ENCODE measurements at regions not wholly inside any gene's neighbourhood (a gene's known extent, or its start where the extent isn't known, plus 50 kb on each side); places are given as distances from the start of the nearest gene placed in this dataset.

DNA sequence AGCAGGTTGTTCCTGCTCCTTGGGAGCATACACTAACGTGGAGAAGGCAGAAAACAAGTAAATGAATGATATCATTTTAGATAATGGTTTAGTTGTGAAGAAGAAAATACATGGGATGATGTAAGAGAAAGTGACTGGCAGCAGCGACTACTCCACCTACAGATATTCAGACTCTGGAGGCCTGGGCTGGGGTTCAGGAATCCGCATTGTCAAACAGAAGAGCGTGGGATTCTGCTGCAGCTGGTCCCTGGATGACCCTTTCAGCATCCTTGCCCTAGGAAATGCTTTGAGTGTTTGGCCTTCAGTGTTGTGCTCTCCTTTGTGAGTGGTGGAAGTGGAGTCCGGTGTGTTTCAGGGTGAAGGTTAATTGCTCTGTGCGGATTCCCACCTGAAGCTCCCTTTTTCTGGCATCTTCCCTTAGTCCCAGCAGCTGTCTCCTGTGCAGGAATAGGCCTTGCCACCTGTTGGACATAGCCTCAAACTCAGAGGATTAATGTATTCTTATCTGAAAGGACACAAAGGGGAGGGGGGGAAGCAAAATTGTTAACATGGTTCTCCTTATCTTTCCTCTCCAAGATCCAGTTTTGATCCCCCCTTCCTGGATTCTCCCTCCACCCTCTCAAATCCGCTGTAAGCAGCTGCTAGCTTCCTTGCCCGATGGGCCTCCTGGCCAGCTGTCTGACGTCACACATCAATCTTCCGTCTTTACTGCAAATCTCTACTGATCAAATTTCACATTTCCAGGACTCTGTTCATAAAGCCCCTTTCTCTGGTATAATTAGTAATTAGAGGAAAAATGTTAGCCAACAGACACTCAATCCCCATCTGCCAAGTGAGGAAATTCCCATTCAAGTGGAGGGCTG, 68.3 kb upstream of the SPAG17 start:
- POLR2A ChIA-PET, result interaction anchor here (0.5 kb wide), 1 partner anchor 78 kb away, joined by 3 read pairs; no protein-coding TSS in a partner anchor
- no peaks in the 10 kb centered on the region for H3K4me1 ChIP-seq (ENCODE audit: control extremely low read depth in 1 of 4, control insufficient read depth in 4 of 4, insufficient read depth in 4 of 4, low read length in 3 of 4)
- DNase-seq, result no peak

DNA sequence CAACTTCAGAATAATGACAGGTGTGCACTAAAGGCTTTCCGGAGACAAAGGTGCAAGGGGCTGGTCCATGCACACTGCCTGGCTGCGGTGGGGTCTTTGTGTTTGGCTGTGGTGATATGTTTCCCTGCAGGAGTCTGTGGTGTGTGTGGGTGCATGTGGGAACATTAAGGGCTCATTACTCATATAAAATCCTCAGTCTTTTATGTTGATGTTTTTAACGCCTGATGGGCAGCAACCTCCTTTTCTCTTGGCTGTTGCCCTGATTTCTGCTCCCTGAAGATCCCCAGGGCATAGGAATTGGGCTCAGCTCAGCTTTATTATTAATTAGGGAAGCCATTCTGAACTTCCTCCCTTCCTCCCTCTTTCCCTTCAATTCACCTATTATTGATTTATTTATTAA, 67.6 kb upstream of the SPAG17 start:
- H3K27me3 ChIP-seq (replicated peaks in 2 of 5; ENCODE audit: control insufficient read depth in 4 of 5, insufficient read depth in 5 of 5, low read length in 4 of 5), result no peaks in the 10 kb centered on the region
- H3K36me3 ChIP-seq (ENCODE audit: control insufficient read depth in 4 of 4, insufficient read depth in 4 of 4, low read length in 3 of 4), result no peaks in the 10 kb centered on the region
- no peak overlapping the region for H3K27ac ChIP-seq (ENCODE audit: insufficient read depth in 1 of 2, low read depth in 1 of 2, low read length in 2 of 2, poor library complexity in 1 of 2, severe bottlenecking in 2 of 2)
- DNase-seq, result no peak
- ChIA-PET CTCF (interaction anchor here (1.1 kb wide), 1 partner anchor 98 kb away, joined by 3 read pairs; no protein-coding TSS in a partner anchor), POLR2A (no interaction called here)
- no peaks in the 10 kb centered on the region for H3K9me3 ChIP-seq (ENCODE audit: control extremely low read depth in 1 of 5, control insufficient read depth in 4 of 5, insufficient read depth in 2 of 5, low read depth in 1 of 5, low read length in 4 of 5)
- no peaks in the 10 kb centered on the region for H3K4me1 ChIP-seq (ENCODE audit: control extremely low read depth in 1 of 4, control insufficient read depth in 4 of 4, insufficient read depth in 4 of 4, low read length in 3 of 4)
- H3K4me3 ChIP-seq (ENCODE audit: control insufficient read depth in 1 of 7, extremely low read depth in 1 of 7, insufficient read depth in 4 of 7, low read depth in 2 of 7, low read length in 6 of 7), result no peak overlapping the region
- WGBS (ENCODE audit: insufficient coverage), result 100% methylated on average over 2 of the region's 3 CpGs

More for the DNA sequence above, 68.3 kb upstream of the SPAG17 start:
- WGBS (ENCODE audit: insufficient coverage), result 75% methylated on average over 2 of the region's 10 CpGs
- no peaks in the 10 kb centered on the region for H3K36me3 ChIP-seq (ENCODE audit: control insufficient read depth in 4 of 4, insufficient read depth in 4 of 4, low read length in 3 of 4)
- H3K9me3 ChIP-seq (ENCODE audit: control extremely low read depth in 1 of 5, control insufficient read depth in 4 of 5, insufficient read depth in 2 of 5, low read depth in 1 of 5, low read length in 4 of 5), result no peaks in the 10 kb centered on the region
- H3K27me3 ChIP-seq (replicated peaks in 2 of 5; ENCODE audit: control insufficient read depth in 4 of 5, insufficient read depth in 5 of 5, low read length in 4 of 5), result no peaks in the 10 kb centered on the region
- CTCF ChIA-PET, result interaction anchor here (0.9 to 1.8 kb wide), 3 partner anchors 19 to 101 kb away, joined by 3 to 6 read pairs (median 3); no protein-coding TSS in a partner anchor
- H3K4me3 ChIP-seq (ENCODE audit: control insufficient read depth in 1 of 7, extremely low read depth in 1 of 7, insufficient read depth in 4 of 7, low read depth in 2 of 7, low read length in 6 of 7), result no peak overlapping the region
- no peak overlapping the region for H3K27ac ChIP-seq (ENCODE audit: insufficient read depth in 1 of 2, low read depth in 1 of 2, low read length in 2 of 2, poor library complexity in 1 of 2, severe bottlenecking in 2 of 2)

DNA sequence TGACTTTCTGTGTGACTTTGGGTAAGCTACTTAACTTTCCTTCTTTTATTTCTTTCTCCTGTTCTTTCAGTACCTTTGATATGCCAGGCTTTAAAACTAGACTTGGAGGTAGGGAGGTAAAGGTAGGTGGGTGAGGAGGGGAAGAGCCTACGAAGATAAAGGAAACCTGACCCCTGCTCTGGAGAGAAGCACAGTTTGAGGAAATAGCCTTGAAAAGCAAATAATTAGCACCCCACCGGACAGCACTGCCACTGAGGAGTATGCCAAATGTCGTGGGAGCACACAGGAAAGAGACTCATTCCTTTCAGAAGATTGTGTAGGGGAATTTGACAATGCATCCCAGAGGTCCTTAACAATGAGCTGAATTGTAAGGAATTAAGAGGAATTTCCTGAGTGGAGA, 65.2 kb upstream of the SPAG17 start:
- Histone ChIP-seq H3K27me3 (replicated peaks in 2 of 5; ENCODE audit: control insufficient read depth in 4 of 5, insufficient read depth in 5 of 5, low read length in 4 of 5) (no peaks in the 10 kb centered on the region), H3K27ac (ENCODE audit: insufficient read depth in 1 of 2, low read depth in 1 of 2, low read length in 2 of 2, poor library complexity in 1 of 2, severe bottlenecking in 2 of 2) (no peak overlapping the region), H3K36me3 (ENCODE audit: control insufficient read depth in 4 of 4, insufficient read depth in 4 of 4, low read length in 3 of 4) (no peaks in the 10 kb centered on the region), H3K9me3 (ENCODE audit: control extremely low read depth in 1 of 5, control insufficient read depth in 4 of 5, insufficient read depth in 2 of 5, low read depth in 1 of 5, low read length in 4 of 5) (no peaks in the 10 kb centered on the region), H3K4me3 (ENCODE audit: control insufficient read depth in 1 of 7, extremely low read depth in 1 of 7, insufficient read depth in 4 of 7, low read depth in 2 of 7, low read length in 6 of 7) (no peak overlapping the region), H3K4me1 (ENCODE audit: control extremely low read depth in 1 of 4, control insufficient read depth in 4 of 4, insufficient read depth in 4 of 4, low read length in 3 of 4) (peaks cover 0 to 2% (median 0%) of the 10 kb centered on the region in 4 experiments)
- ChIA-PET CTCF (interaction anchor here (1.0 to 1.2 kb wide), 2 partner anchors 23 to 39 kb away, joined by 3 read pairs; no protein-coding TSS in a partner anchor), POLR2A (no interaction called here)
- DNase-seq, result no peak
- 94% methylated on average over 2 of the region's 3 CpGs for WGBS (ENCODE audit: insufficient coverage)

DNA sequence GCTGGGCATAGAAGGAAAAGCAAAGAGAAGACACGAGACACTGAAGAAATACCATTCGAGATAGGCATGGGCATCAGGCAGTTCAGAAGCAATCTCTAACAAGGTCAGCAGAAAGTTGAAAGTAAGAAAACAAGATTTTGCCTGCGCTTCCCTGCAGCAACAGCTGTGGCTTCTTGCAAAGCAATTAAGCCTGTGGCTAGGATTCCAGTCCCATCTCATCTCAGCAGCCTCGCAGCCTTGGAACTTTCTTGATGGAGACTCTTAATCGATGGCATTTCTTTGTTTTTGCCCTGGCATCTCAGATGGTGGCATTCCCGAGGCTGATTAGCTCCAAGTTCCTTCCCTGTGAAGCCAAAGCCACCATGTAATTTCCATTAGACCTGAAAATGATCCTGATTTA, 64.6 kb upstream of the SPAG17 start:
- H3K4me1 ChIP-seq (ENCODE audit: control extremely low read depth in 1 of 4, control insufficient read depth in 4 of 4, insufficient read depth in 4 of 4, low read length in 3 of 4), result peaks cover 0 to 2% (median 0%) of the 10 kb centered on the region in 4 experiments
- no peak overlapping the region for H3K4me3 ChIP-seq (ENCODE audit: control insufficient read depth in 1 of 7, extremely low read depth in 1 of 7, insufficient read depth in 4 of 7, low read depth in 2 of 7, low read length in 6 of 7)
- CTCF ChIA-PET, result interaction anchor here (1.0 to 1.2 kb wide), 2 partner anchors 22 to 38 kb away, joined by 3 read pairs; no protein-coding TSS in a partner anchor

DNA sequence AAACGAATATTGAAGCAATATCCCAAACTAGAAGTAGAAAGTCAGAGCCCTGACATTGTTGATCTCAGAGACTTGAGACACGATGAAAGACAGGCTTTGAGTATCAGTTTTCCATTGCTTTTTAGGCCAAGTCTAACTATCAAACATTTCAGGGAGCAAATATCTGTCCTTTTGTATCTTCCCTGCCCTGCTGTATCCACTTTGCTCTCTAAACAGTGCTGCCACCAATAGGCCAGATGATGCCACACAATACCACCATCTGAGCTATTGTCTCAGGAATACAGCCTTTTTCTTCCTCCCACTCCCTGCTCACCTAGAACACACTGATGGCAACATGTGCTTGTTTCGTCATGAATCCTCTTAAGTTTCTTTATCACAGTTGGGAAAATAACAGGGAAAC, 62.6 kb upstream of the SPAG17 start:
- Histone ChIP-seq H3K27ac (ENCODE audit: insufficient read depth in 1 of 2, low read depth in 1 of 2, low read length in 2 of 2, poor library complexity in 1 of 2, severe bottlenecking in 2 of 2) (no peak overlapping the region), H3K4me1 (ENCODE audit: control extremely low read depth in 1 of 4, control insufficient read depth in 4 of 4, insufficient read depth in 4 of 4, low read length in 3 of 4) (peaks cover 0 to 2% (median 0%) of the 10 kb centered on the region in 4 experiments), H3K36me3 (ENCODE audit: control insufficient read depth in 4 of 4, insufficient read depth in 4 of 4, low read length in 3 of 4) (no peaks in the 10 kb centered on the region), H3K9me3 (ENCODE audit: control extremely low read depth in 1 of 5, control insufficient read depth in 4 of 5, insufficient read depth in 2 of 5, low read depth in 1 of 5, low read length in 4 of 5) (no peaks in the 10 kb centered on the region), H3K27me3 (replicated peaks in 2 of 5; ENCODE audit: control insufficient read depth in 4 of 5, insufficient read depth in 5 of 5, low read length in 4 of 5) (no peaks in the 10 kb centered on the region), H3K4me3 (ENCODE audit: control insufficient read depth in 1 of 7, extremely low read depth in 1 of 7, insufficient read depth in 4 of 7, low read depth in 2 of 7, low read length in 6 of 7) (no peak overlapping the region)
- POLR2A ChIA-PET, result no interaction called here
- CTCF ChIA-PET, result interaction anchor here (0.8 to 2.5 kb wide), 4 partner anchors 9 to 103 kb away, joined by 3 to 9 read pairs (median 4); no protein-coding TSS in a partner anchor
- WGBS (ENCODE audit: insufficient coverage), result 100% methylated on average over 2 of the region's 3 CpGs
- DNase-seq, result peak; percentile 5 to 21 (median 17)

More for the DNA sequence above, 64.6 kb upstream of the SPAG17 start:
- Histone ChIP-seq H3K27ac (ENCODE audit: insufficient read depth in 1 of 2, low read depth in 1 of 2, low read length in 2 of 2, poor library complexity in 1 of 2, severe bottlenecking in 2 of 2) (no peak overlapping the region), H3K36me3 (ENCODE audit: control insufficient read depth in 4 of 4, insufficient read depth in 4 of 4, low read length in 3 of 4) (no peaks in the 10 kb centered on the region), H3K9me3 (ENCODE audit: control extremely low read depth in 1 of 5, control insufficient read depth in 4 of 5, insufficient read depth in 2 of 5, low read depth in 1 of 5, low read length in 4 of 5) (no peaks in the 10 kb centered on the region), H3K27me3 (replicated peaks in 2 of 5; ENCODE audit: control insufficient read depth in 4 of 5, insufficient read depth in 5 of 5, low read length in 4 of 5) (no peaks in the 10 kb centered on the region)
- WGBS (ENCODE audit: insufficient coverage), result 93% methylated on average over 6 of the region's 6 CpGs
- POLR2A ChIA-PET, result no interaction called here
- DNase-seq, result no peak

DNA sequence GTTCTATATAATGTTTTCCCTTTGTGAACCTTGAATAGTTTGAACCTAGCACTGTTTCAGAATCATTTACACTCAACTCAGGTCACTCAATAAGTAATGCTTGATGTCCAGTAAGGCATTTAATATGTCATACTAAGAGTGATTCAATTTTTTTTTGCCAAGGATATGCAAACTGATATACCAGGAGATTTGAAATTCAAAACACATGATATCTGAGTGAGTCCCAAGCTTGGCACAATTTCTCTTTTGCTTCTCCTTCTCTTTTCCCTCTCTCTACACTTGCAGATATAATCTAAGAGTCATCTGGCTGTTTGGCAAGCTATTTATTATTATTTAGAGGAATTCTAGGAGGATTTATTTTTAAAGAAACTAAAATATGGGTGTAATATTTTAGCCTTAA, 61.6 kb upstream of the SPAG17 start:
- Histone ChIP-seq H3K4me3 (ENCODE audit: control insufficient read depth in 1 of 7, extremely low read depth in 1 of 7, insufficient read depth in 4 of 7, low read depth in 2 of 7, low read length in 6 of 7) (no peak overlapping the region), H3K36me3 (ENCODE audit: control insufficient read depth in 4 of 4, insufficient read depth in 4 of 4, low read length in 3 of 4) (no peaks in the 10 kb centered on the region), H3K27ac (ENCODE audit: insufficient read depth in 1 of 2, low read depth in 1 of 2, low read length in 2 of 2, poor library complexity in 1 of 2, severe bottlenecking in 2 of 2) (no peak overlapping the region), H3K4me1 (ENCODE audit: control extremely low read depth in 1 of 4, control insufficient read depth in 4 of 4, insufficient read depth in 4 of 4, low read length in 3 of 4) (peaks cover 0 to 2% (median 0%) of the 10 kb centered on the region in 4 experiments), H3K27me3 (replicated peaks in 2 of 5; ENCODE audit: control insufficient read depth in 4 of 5, insufficient read depth in 5 of 5, low read length in 4 of 5) (no peaks in the 10 kb centered on the region), H3K9me3 (ENCODE audit: control extremely low read depth in 1 of 5, control insufficient read depth in 4 of 5, insufficient read depth in 2 of 5, low read depth in 1 of 5, low read length in 4 of 5) (no peaks in the 10 kb centered on the region)
- DNase-seq, result no peak
- ChIA-PET CTCF (interaction anchor here (2.5 kb wide), 1 partner anchor 92 kb away, joined by 9 read pairs; no protein-coding TSS in a partner anchor), POLR2A (no interaction called here)

DNA sequence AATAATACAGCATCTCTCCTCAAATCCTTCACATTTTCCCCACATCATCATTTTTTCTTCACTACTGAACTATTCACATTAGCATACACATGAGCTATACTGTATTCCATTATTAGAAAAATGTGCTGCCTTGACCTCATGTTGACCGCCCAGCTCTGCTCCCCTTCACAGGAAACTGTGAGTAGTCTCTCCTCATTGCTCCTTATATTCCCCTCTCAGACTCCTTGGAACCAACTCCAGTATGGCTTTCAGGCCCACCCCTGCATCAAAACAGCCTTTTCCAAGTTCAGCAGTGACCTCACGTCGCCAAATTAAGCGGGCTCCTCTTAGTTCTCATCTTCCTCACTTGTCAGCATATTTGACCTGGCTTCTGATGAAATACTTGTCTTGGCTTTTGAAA, 59.2 kb upstream of the SPAG17 start:
- ChIA-PET POLR2A (no interaction called here), CTCF (no interaction called here)
- Histone ChIP-seq H3K27me3 (replicated peaks in 2 of 5; ENCODE audit: control insufficient read depth in 4 of 5, insufficient read depth in 5 of 5, low read length in 4 of 5) (no peaks in the 10 kb centered on the region), H3K27ac (ENCODE audit: insufficient read depth in 1 of 2, low read depth in 1 of 2, low read length in 2 of 2, poor library complexity in 1 of 2, severe bottlenecking in 2 of 2) (no peak overlapping the region), H3K4me3 (ENCODE audit: control insufficient read depth in 1 of 7, extremely low read depth in 1 of 7, insufficient read depth in 4 of 7, low read depth in 2 of 7, low read length in 6 of 7) (no peak overlapping the region), H3K4me1 (ENCODE audit: control extremely low read depth in 1 of 4, control insufficient read depth in 4 of 4, insufficient read depth in 4 of 4, low read length in 3 of 4) (peaks cover 0 to 2% (median 0%) of the 10 kb centered on the region in 4 experiments), H3K36me3 (ENCODE audit: control insufficient read depth in 4 of 4, insufficient read depth in 4 of 4, low read length in 3 of 4) (no peaks in the 10 kb centered on the region), H3K9me3 (ENCODE audit: control extremely low read depth in 1 of 5, control insufficient read depth in 4 of 5, insufficient read depth in 2 of 5, low read depth in 1 of 5, low read length in 4 of 5) (peaks cover 0 to 4% (median 0%) of the 10 kb centered on the region in 5 experiments)
- DNase-seq, result no peak
- WGBS (ENCODE audit: insufficient coverage), result 60% methylated on average over 3 of the region's 4 CpGs

Measured in common myeloid progenitor, CD34-positive (primary cell).